ENCODE measurements at regions not wholly inside any gene's neighbourhood (a gene's known extent, or its start where the extent isn't known, plus 50 kb on each side); places are given as distances from the start of the nearest gene placed in this dataset.

- Histone ChIP-seq H3K9me3 (replicated peaks; ENCODE audit: control insufficient read depth, insufficient read depth, low read length) (no peaks in the 10 kb centered on the region), H4K20me1 (ENCODE audit: control insufficient read depth, insufficient read depth) (no peaks in the 10 kb centered on the region), H3K9ac (ENCODE audit: control insufficient read depth, insufficient read depth, low read length) (no peak overlapping the region), H3K4me1 (ENCODE audit: control insufficient read depth, insufficient read depth, low read length) (no peaks in the 10 kb centered on the region), H3K4me3 (no peak overlapping the region), H3K27ac (ENCODE audit: control insufficient read depth, insufficient read depth) (no peak overlapping the region), H3K36me3 (ENCODE audit: control insufficient read depth in 2 of 2, insufficient read depth in 2 of 2, low read length in 1 of 2) (no peaks in the 10 kb centered on the region), H3K79me2 (ENCODE audit: control insufficient read depth, insufficient read depth, low read length) (no peaks in the 10 kb centered on the region), H3K27me3 (replicated peaks in 1 of 2; ENCODE audit: control insufficient read depth in 2 of 2, insufficient read depth in 2 of 2, low read length in 1 of 2) (no peaks in the 10 kb centered on the region), H3K4me2 (ENCODE audit: control insufficient read depth, insufficient read depth) (no peak overlapping the region), H2AFZ (ENCODE audit: control insufficient read depth, low read depth, low read length) (no peak overlapping the region)
- CTCF ChIA-PET = interaction anchor here (0.6 kb wide), 1 partner anchor 136 kb away, joined by 3 read pairs; no protein-coding TSS in a partner anchor
- SMC1A ChIA-PET (ENCODE audit: uncharacterized antibody, unreplicated experiment) = no interaction called here
- intact Hi-C loops (cut with micrococcal nuclease; ENCODE audit: unreplicated experiment) (no loop called here), in situ Hi-C loops (cut with MboI) (no loop called here)
- RAD21 ChIA-PET (ENCODE audit: unreplicated experiment) = no interaction called here
- ATAC-seq (no peak), FAIRE-seq (no peak), DNase-seq (ENCODE audit: low read depth, low spot score) (no peak)
- WGBS (ENCODE audit: insufficient coverage, insufficient replicate concordance, low lambda C conversion rate, missing lambda C conversion rate) = 44% methylated on average over 3 of the region's 3 CpGs
- BruUV-seq (replicated peaks) = no TSS peak
- POLR2A ChIA-PET = no interaction called here
- TF ChIP-seq SRF (IDR thresholded peaks at IDR 0.05; ENCODE audit: low read depth in 2 of 2, low read length in 2 of 2) (no peak), HSF1 (IDR thresholded peaks at IDR 0.05; ENCODE audit: low read depth, low read length) (no peak), PRDM15 (CRISPR knock-in tag; IDR thresholded peaks at IDR 0.05) (no peak), HDAC6 (IDR thresholded peaks at IDR 0.05; ENCODE audit: unreplicated experiment) (no peak), BHLHE40 (IDR thresholded peaks at IDR 0.05; ENCODE audit: borderline replicate concordance in 1 of 2, low read depth in 2 of 2, low read length in 1 of 2) (no peak), MYC (IDR thresholded peaks at IDR 0.05; ENCODE audit: insufficient read depth, insufficient read length, insufficient replicate concordance, low read length, severe bottlenecking) (no peak), EGR1 (IDR thresholded peaks at IDR 0.05; ENCODE audit: borderline replicate concordance in 1 of 2, low read depth in 2 of 2, low read length in 2 of 2) (no peak), STAT3 (IDR thresholded peaks at IDR 0.05; ENCODE audit: low read depth, low read length) (no peak), NRF1 (conservative IDR thresholded peaks at IDR 0.05; ENCODE audit: low read depth, low read length) (no peak), BRCA1 (IDR thresholded peaks at IDR 0.05; ENCODE audit: low read depth, low read length) (no peak)
- TF ChIP-seq, protein P1, sequence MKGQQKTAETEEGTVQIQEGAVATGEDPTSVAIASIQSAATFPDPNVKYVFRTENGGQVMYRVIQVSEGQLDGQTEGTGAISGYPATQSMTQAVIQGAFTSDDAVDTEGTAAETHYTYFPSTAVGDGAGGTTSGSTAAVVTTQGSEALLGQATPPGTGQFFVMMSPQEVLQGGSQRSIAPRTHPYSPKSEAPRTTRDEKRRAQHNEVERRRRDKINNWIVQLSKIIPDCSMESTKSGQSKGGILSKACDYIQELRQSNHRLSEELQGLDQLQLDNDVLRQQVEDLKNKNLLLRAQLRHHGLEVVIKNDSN (IDR thresholded peaks at IDR 0.05; ENCODE audit: borderline replicate concordance, extremely low read length, insufficient read depth, low read depth, low read length) = no peak
- TF ChIP-seq, protein P2, sequence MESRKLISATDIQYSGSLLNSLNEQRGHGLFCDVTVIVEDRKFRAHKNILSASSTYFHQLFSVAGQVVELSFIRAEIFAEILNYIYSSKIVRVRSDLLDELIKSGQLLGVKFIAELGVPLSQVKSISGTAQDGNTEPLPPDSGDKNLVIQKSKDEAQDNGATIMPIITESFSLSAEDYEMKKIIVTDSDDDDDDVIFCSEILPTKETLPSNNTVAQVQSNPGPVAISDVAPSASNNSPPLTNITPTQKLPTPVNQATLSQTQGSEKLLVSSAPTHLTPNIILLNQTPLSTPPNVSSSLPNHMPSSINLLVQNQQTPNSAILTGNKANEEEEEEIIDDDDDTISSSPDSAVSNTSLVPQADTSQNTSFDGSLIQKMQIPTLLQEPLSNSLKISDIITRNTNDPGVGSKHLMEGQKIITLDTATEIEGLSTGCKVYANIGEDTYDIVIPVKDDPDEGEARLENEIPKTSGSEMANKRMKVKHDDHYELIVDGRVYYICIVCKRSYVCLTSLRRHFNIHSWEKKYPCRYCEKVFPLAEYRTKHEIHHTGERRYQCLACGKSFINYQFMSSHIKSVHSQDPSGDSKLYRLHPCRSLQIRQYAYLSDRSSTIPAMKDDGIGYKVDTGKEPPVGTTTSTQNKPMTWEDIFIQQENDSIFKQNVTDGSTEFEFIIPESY (IDR thresholded peaks at IDR 0.05) = no peak
- TF ChIP-seq, protein P3, sequence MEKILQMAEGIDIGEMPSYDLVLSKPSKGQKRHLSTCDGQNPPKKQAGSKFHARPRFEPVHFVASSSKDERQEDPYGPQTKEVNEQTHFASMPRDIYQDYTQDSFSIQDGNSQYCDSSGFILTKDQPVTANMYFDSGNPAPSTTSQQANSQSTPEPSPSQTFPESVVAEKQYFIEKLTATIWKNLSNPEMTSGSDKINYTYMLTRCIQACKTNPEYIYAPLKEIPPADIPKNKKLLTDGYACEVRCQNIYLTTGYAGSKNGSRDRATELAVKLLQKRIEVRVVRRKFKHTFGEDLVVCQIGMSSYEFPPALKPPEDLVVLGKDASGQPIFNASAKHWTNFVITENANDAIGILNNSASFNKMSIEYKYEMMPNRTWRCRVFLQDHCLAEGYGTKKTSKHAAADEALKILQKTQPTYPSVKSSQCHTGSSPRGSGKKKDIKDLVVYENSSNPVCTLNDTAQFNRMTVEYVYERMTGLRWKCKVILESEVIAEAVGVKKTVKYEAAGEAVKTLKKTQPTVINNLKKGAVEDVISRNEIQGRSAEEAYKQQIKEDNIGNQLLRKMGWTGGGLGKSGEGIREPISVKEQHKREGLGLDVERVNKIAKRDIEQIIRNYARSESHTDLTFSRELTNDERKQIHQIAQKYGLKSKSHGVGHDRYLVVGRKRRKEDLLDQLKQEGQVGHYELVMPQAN (conservative IDR thresholded peaks at IDR 0.05) = no peak
Measured at GRCh38 chr18:40197711-40198110, 1757.3 kb upstream of the PIK3C3 start.

Data from GM12878 (cell line).